HEK293 (cell line): ENCODE measurements at regions not wholly inside any gene's neighbourhood (a gene's known extent, or its start where the extent isn't known, plus 50 kb on each side); places are given as distances from the start of the nearest gene placed in this dataset.

Experiments
- CTCF ChIP-seq: fragments of 450-650 bp; formaldehyde crosslinking; IDR thresholded peaks from 2 replicates; pipeline ENCODE4 v1.5.1; 2016; ENCODE audit warnings: missing biosample characterization, missing genetic modification characterization
- YY1 ChIP-seq: fragments of 450-650 bp; formaldehyde crosslinking; IDR thresholded peaks from 2 replicates; pipeline ENCODE4 v1.5.1; 2018; ENCODE audit warnings: missing biosample characterization, missing genetic modification characterization
- ZBTB21 ChIP-seq: fragments of 450-650 bp; formaldehyde crosslinking; IDR thresholded peaks from 2 replicates; pipeline ENCODE4 v1.5.1; 2017; ENCODE audit warnings: missing biosample characterization, missing genetic modification characterization
- ZBTB8A ChIP-seq: fragments of 450-650 bp; formaldehyde crosslinking; IDR thresholded peaks from 2 replicates; pipeline ENCODE4 v1.5.1; 2016; ENCODE audit warnings: missing biosample characterization, missing genetic modification characterization
- ZNF274 ChIP-seq, 2 experiments: fragments of 200-500 bp in 1 of 2; fragments of 450-650 bp in 1 of 2; sonication (Bioruptor generic) in 1 of 2; formaldehyde crosslinking in 1 of 2; IDR thresholded peaks; 2 replicates each; pipeline versions ENCODE4 v1.5.1 to v1.6.1; 2014 to 2016; ENCODE audit warnings: borderline replicate concordance in 1 of 2, inconsistent platforms in 1 of 2, low read length in 1 of 2, missing biosample characterization in 1 of 2, missing genetic modification characterization in 1 of 2
- ZNF747 ChIP-seq: fragments of 450-650 bp; formaldehyde crosslinking; IDR thresholded peaks from 2 replicates; pipeline ENCODE4 v1.5.1; 2016; ENCODE audit warnings: missing biosample characterization, missing genetic modification characterization

GRCh38 chr4:17187003-17187402 lies 288.6 kb upstream of the LDB2 start:
- no peak for TF ChIP-seq ZBTB21 (tag by site-specific recombination)
- TF ChIP-seq YY1 = no peak
- no peak for TF ChIP-seq CTCF (tag by site-specific recombination)
- no peak for TF ChIP-seq ZBTB8A (tag by site-specific recombination)
- TF ChIP-seq ZNF747 (tag by site-specific recombination) = no peak
- no peak for TF ChIP-seq ZNF274 (IDR thresholded peaks at IDR 0.05; ENCODE audit: low read length)
- TF ChIP-seq ZNF274 (tag by site-specific recombination; IDR thresholded peaks at IDR 0.05; ENCODE audit: borderline replicate concordance) = no peak
